Choroid plexus epithelial cell (primary cell): ENCODE measurements at regions not wholly inside any gene's neighbourhood (a gene's known extent, or its start where the extent isn't known, plus 50 kb on each side); places are given as distances from the start of the nearest gene placed in this dataset.

ENCODE experiments used
- DNase-seq: peaks from one replicate; pipeline ENCODE4 v3.0.0-alpha.2; 2010; ENCODE audit warnings: low read depth
- H3K4me3 ChIP-seq: 2 replicates; pipeline ENCODE4 v1.5.1; 2011; ENCODE audit warnings: low read depth, mild to moderate bottlenecking, control low read depth, low read length, moderate library complexity
- CTCF ChIP-seq: conservative IDR thresholded peaks from 2 replicates; pipeline ENCODE4 v1.5.1; 2011; ENCODE audit warnings: low read depth, mild to moderate bottlenecking, control low read depth, inconsistent platforms, low read length, moderate library complexity

- no peak overlapping the region for H3K4me3 ChIP-seq
- DNase-seq, result no peak
- TF ChIP-seq CTCF, result no peak
These were observed 802.9 kb upstream of the KLHL29 start for GRCh38 chr2:22582107-22582506.

GRCh38 chr2:22596306-22596705, 788.7 kb upstream of the KLHL29 start:
- TF ChIP-seq CTCF, result no peak
- no peak for DNase-seq
- H3K4me3 ChIP-seq, result no peak overlapping the region

- no peak for TF ChIP-seq CTCF
- no peak overlapping the region for H3K4me3 ChIP-seq
- DNase-seq, result no peak
These were observed 784.8 kb upstream of the KLHL29 start for GRCh38 chr2:22600156-22600555.

GRCh38 chr2:22600999-22601398, 784.0 kb upstream of the KLHL29 start:
- TF ChIP-seq CTCF, result no peak
- no peak for DNase-seq
- H3K4me3 ChIP-seq, result no peak overlapping the region

- no peak for TF ChIP-seq CTCF
- H3K4me3 ChIP-seq, result no peak overlapping the region
These were observed 780.8 kb upstream of the KLHL29 start for GRCh38 chr2:22604136-22604535.

GRCh38 chr2:22616031-22616430, 768.9 kb upstream of the KLHL29 start:
- no peak for TF ChIP-seq CTCF

More at GRCh38 chr2:22604136-22604535, 780.8 kb upstream of the KLHL29 start:
- no peak for DNase-seq

GRCh38 chr2:22623620-22624019, 761.4 kb upstream of the KLHL29 start:
- no peak for DNase-seq
- TF ChIP-seq CTCF, result no peak
- no peak overlapping the region for H3K4me3 ChIP-seq

More at GRCh38 chr2:22616031-22616430, 768.9 kb upstream of the KLHL29 start:
- H3K4me3 ChIP-seq, result no peak overlapping the region
- no peak for DNase-seq
